ENCODE measurements at regions not wholly inside any gene's neighbourhood (a gene's known extent, or its start where the extent isn't known, plus 50 kb on each side); places are given as distances from the start of the nearest gene placed in this dataset.
A peak's percentile ranks its signal among the peaks of the same experiment; 100 is the strongest.

DNA sequence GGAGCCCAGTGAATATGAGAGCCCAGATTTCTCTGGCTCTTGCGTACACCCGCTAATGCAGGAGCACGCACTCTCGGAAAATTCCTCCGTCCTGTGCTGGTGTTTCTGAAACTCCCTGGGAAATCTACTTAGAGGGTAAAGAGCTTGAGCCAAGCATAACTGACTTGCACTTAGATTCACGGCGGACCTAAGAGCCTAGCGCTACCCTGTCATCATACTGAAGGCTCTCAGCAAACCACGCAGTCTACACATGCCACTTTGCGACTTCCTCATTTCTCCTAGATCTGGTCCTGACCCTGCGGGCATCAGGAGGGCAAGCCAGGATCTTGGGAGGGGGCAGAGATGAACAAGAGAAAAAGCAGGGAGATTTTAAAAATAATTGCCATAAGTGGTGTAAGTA is 324.7 kb downstream of the CD83 start:
- TF ChIP-seq CTCF (IDR thresholded peaks at IDR 0.05) = no peak
- ATAC-seq (peak in 6 of 8 donors; percentile 5 to 34 (median 20)), DNase-seq (no peak)
- Histone ChIP-seq H3K27me3 (no peaks in the 10 kb centered on the region), H3K4me3 (no peak overlapping the region), H3K9me3 (no peaks in the 10 kb centered on the region), H3K36me3 (no peaks in the 10 kb centered on the region), H3K4me1 (peaks cover 3 to 46% (median 27%) of the 10 kb centered on the region in 9 donors), H3K27ac (peak overlapping the region in 7 of 10 donors; percentile 37 to 79 (median 66))
- 62 to 71% methylated on average over 11 of the region's 11 CpGs for WGBS, 2 donors
- intact Hi-C loops (cut with DNase I) = loop anchor here in 1 of 10 donors (10.0 kb wide), 1 partner anchor 443 kb away; no protein-coding TSS in a partner anchor

DNA sequence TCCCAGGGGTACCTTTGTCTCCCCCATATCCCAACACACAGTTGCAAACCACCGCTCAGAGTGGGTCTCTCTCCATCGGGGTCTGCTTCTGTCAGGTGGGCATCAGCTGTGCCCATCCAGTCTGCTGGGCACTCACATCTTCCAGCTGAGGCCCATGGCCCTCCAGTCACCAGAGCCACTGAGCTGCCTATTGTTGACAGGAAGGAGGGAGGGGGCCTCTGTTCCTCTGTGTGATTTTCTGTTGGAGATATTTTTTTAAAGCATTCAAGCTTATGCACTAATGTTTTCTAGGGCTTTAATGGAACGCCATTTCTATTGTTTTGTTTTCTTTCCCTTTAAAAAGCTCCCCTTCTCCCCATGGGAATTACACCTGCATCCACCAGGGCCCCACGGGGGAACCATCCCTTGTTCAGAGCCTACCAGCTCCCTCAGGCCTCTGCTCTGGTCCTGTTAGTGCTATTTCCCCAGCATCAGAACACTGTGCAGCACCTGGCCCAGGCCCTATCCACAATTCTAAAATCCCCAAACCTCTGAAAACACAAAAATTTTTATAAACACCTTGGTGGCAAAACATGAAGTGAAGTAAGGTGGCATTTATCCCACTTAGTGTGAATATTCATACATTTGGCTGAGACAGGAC is 326.2 kb downstream of the CD83 start:
- Histone ChIP-seq H3K4me3 (no peak overlapping the region), H3K27me3 (no peaks in the 10 kb centered on the region), H3K4me1 (peaks cover 3 to 46% (median 27%) of the 10 kb centered on the region in 9 donors), H3K9me3 (peaks cover 0 to 9% (median 0%) of the 10 kb centered on the region in 11 donors), H3K36me3 (no peaks in the 10 kb centered on the region), H3K27ac (no peak overlapping the region)
- no peak for TF ChIP-seq CTCF (IDR thresholded peaks at IDR 0.05)
- intact Hi-C loops (cut with DNase I) = loop anchor here in 1 of 10 donors (10.0 kb wide), 1 partner anchor 441 kb away; no protein-coding TSS in a partner anchor
- 85 to 86% methylated on average over 4 of the region's 4 CpGs for WGBS, 2 donors
- DNase-seq (no peak), ATAC-seq (no peak)

DNA sequence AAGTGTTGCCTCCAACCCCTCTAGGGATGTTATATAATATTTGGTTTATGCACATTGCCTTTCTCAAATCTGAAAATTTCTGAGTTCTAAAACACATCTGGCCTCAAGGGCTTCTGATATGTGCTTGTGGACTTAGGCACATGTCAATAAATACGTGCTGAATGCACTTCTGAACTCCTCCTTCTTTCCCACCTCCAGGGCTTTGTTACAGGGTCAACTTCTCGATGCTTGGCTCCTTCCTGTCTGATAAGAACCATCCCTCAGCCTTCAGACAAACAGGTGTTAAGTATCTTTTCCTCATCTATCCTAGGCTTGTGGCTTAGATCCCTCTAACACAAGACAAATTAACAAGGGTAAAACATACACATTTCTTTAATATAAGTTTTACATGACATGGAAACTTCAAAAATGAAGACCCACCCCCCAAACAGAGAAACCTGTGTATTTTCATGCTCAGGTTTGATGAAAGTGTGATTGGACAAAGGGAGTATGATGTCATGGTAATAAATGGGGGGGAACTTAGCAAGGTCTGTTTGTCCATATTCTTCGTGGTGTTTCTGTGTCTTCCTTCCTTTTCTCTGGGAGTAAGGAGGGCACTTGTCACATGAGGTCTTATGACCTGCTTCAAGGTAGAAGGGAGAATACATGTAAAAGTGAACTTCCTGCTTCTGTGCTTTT is 326.9 kb downstream of the CD83 start:
- no peak overlapping the region for H3K4me3 ChIP-seq
- WGBS, 2 donors = 58 to 79% methylated on average over 3 of the region's 3 CpGs
- TF ChIP-seq CTCF (IDR thresholded peaks at IDR 0.05) = no peak
- no peak overlapping the region for H3K27ac ChIP-seq
- peaks cover 6 to 44% (median 30%) of the 10 kb centered on the region in 9 donors for H3K4me1 ChIP-seq
- H3K36me3 ChIP-seq = no peaks in the 10 kb centered on the region
- ATAC-seq = no peak
- no peak for DNase-seq
- intact Hi-C loops (cut with DNase I) = loop anchor here in 1 of 10 donors (10.0 kb wide), 1 partner anchor 440 kb away; no protein-coding TSS in a partner anchor
- peaks cover 0 to 9% (median 0%) of the 10 kb centered on the region in 11 donors for H3K9me3 ChIP-seq
- H3K27me3 ChIP-seq = no peaks in the 10 kb centered on the region

- H3K36me3 ChIP-seq = no peaks in the 10 kb centered on the region
- no peak overlapping the region for H3K4me3 ChIP-seq
- no peaks in the 10 kb centered on the region for H3K27me3 ChIP-seq
- no peak for TF ChIP-seq CTCF (IDR thresholded peaks at IDR 0.05)
- peaks cover 5 to 29% (median 15%) of the 10 kb centered on the region in 9 donors for H3K4me1 ChIP-seq
- H3K9me3 ChIP-seq = peaks cover 0 to 9% (median 0%) of the 10 kb centered on the region in 11 donors
- H3K27ac ChIP-seq = no peak overlapping the region
- 97 to 98% methylated on average over 2 of the region's 2 CpGs for WGBS, 2 donors
- ATAC-seq (no peak), DNase-seq (no peak)
- intact Hi-C loops (cut with DNase I) = loop anchor here in 1 of 10 donors (10.0 kb wide), 1 partner anchor 438 kb away; no protein-coding TSS in a partner anchor
Measured at GRCh38 chr6:14447240-14447639, 329.7 kb downstream of the CD83 start.
